ENCODE measurements at regions not wholly inside any gene's neighbourhood (a gene's known extent, or its start where the extent isn't known, plus 50 kb on each side); places are given as distances from the start of the nearest gene placed in this dataset.

GRCh38 chr2:236336575-236337464 is 72.6 kb upstream of the ASB18 start:
- peak overlapping the region; percentile 32 to 73 for H3K27ac ChIP-seq (ENCODE audit: low read depth in 2 of 2, low read length in 2 of 2)
- no peaks in the 10 kb centered on the region for H3K36me3 ChIP-seq (ENCODE audit: control insufficient read depth in 2 of 3, insufficient read depth in 3 of 3, low read length in 3 of 3)
- no peak overlapping the region for H3K9ac ChIP-seq (ENCODE audit: low read length in 3 of 3)
- FAIRE-seq (no peak), DNase-seq (peak in 1 of 5 donors; percentile 42)
- no peak for TF ChIP-seq CTCF (IDR thresholded peaks at IDR 0.05; ENCODE audit: borderline replicate concordance, extremely low read depth, insufficient read depth)
- intact Hi-C loops (cut with DNase I): no loop called here
- H3K27me3 ChIP-seq (ENCODE audit: control insufficient read depth, insufficient read depth, low read length): no peaks in the 10 kb centered on the region
- no peaks in the 10 kb centered on the region for H3K9me3 ChIP-seq (ENCODE audit: control insufficient read depth in 2 of 3, insufficient read depth in 1 of 3, low read length in 3 of 3)
- H3K4me1 ChIP-seq (ENCODE audit: control insufficient read depth in 2 of 3, insufficient read depth in 2 of 3, low read depth in 1 of 3, low read length in 3 of 3): peaks cover 0 to 5% (median 4%) of the 10 kb centered on the region in 3 donors
- no peak overlapping the region for H3K4me3 ChIP-seq (ENCODE audit: low read length in 3 of 3)

- FAIRE-seq (no peak), DNase-seq (peak in 2 of 5 donors; percentile 18 to 47)
- no peak overlapping the region for H3K9ac ChIP-seq (ENCODE audit: low read length in 3 of 3)
- H3K4me1 ChIP-seq (ENCODE audit: control insufficient read depth in 2 of 3, insufficient read depth in 2 of 3, low read depth in 1 of 3, low read length in 3 of 3): peaks cover 0 to 5% (median 4%) of the 10 kb centered on the region in 3 donors
- peak overlapping the region in 2 of 3 donors; percentile 22 to 59 for H3K4me3 ChIP-seq (ENCODE audit: low read length in 3 of 3)
- H3K27ac ChIP-seq (ENCODE audit: low read depth in 2 of 2, low read length in 2 of 2): peak overlapping the region; percentile 32 to 73
- no peaks in the 10 kb centered on the region for H3K36me3 ChIP-seq (ENCODE audit: control insufficient read depth in 2 of 3, insufficient read depth in 3 of 3, low read length in 3 of 3)
- H3K27me3 ChIP-seq (ENCODE audit: control insufficient read depth, insufficient read depth, low read length): no peaks in the 10 kb centered on the region
- no peaks in the 10 kb centered on the region for H3K9me3 ChIP-seq (ENCODE audit: control insufficient read depth in 2 of 3, insufficient read depth in 1 of 3, low read length in 3 of 3)
- intact Hi-C loops (cut with DNase I): no loop called here
- no peak for TF ChIP-seq CTCF (IDR thresholded peaks at IDR 0.05; ENCODE audit: borderline replicate concordance, extremely low read depth, insufficient read depth)
These were observed 73.5 kb upstream of the ASB18 start for GRCh38 chr2:236337465-236338325.

GRCh38 chr2:236338495-236339184 is 74.4 kb upstream of the ASB18 start:
- intact Hi-C loops (cut with DNase I): no loop called here
- Histone ChIP-seq H3K9ac (ENCODE audit: low read length in 3 of 3) (no peak overlapping the region), H3K4me3 (ENCODE audit: low read length in 3 of 3) (peak overlapping the region in 2 of 3 donors; percentile 3 to 59), H3K9me3 (ENCODE audit: control insufficient read depth in 2 of 3, insufficient read depth in 1 of 3, low read length in 3 of 3) (no peaks in the 10 kb centered on the region), H3K27me3 (ENCODE audit: control insufficient read depth, insufficient read depth, low read length) (no peaks in the 10 kb centered on the region), H3K36me3 (ENCODE audit: control insufficient read depth in 2 of 3, insufficient read depth in 3 of 3, low read length in 3 of 3) (no peaks in the 10 kb centered on the region), H3K4me1 (ENCODE audit: control insufficient read depth in 2 of 3, insufficient read depth in 2 of 3, low read depth in 1 of 3, low read length in 3 of 3) (peaks cover 0 to 5% (median 4%) of the 10 kb centered on the region in 3 donors), H3K27ac (ENCODE audit: low read depth in 2 of 2, low read length in 2 of 2) (no peak overlapping the region)
- FAIRE-seq (no peak), DNase-seq (peak; percentile 46 to 78 (median 71))
- TF ChIP-seq CTCF (IDR thresholded peaks at IDR 0.05; ENCODE audit: borderline replicate concordance, extremely low read depth, insufficient read depth): no peak

Data from kidney (tissue), 13 donors.